H7 (cell line): ENCODE measurements at regions not wholly inside any gene's neighbourhood (a gene's known extent, or its start where the extent isn't known, plus 50 kb on each side); places are given as distances from the start of the nearest gene placed in this dataset.

Experiments used
- DNase-seq: peaks from one replicate; pipeline ENCODE4 v3.0.0; 2012
- H3K27me3 ChIP-seq: 2 replicates; pipeline ENCODE4 v1.6.0; 2011; ENCODE audit warnings: mild to moderate bottlenecking, low read length; ENCODE audit not compliant: control insufficient read depth, insufficient read depth
- H3K36me3 ChIP-seq: replicated peaks from 2 replicates; pipeline ENCODE4 v1.5.1; 2011; ENCODE audit warnings: low read length; ENCODE audit not compliant: control insufficient read depth, insufficient read depth
- H3K4me3 ChIP-seq: 2 replicates; pipeline ENCODE4 v1.5.1; 2011; ENCODE audit warnings: low read depth, mild to moderate bottlenecking, control low read depth, low read length, moderate library complexity; ENCODE audit not compliant: insufficient read depth

GRCh38 chr7:145211211-145211610, 375.4 kb upstream of the TPK1 start:
- H3K27me3 ChIP-seq = no peaks in the 10 kb centered on the region
- no peak for DNase-seq
- H3K4me3 ChIP-seq = no peak overlapping the region

GRCh38 chr7:145193951-145194350, 358.1 kb upstream of the TPK1 start:
- DNase-seq = no peak

More at GRCh38 chr7:145211211-145211610, 375.4 kb upstream of the TPK1 start:
- no peaks in the 10 kb centered on the region for H3K36me3 ChIP-seq

DNA sequence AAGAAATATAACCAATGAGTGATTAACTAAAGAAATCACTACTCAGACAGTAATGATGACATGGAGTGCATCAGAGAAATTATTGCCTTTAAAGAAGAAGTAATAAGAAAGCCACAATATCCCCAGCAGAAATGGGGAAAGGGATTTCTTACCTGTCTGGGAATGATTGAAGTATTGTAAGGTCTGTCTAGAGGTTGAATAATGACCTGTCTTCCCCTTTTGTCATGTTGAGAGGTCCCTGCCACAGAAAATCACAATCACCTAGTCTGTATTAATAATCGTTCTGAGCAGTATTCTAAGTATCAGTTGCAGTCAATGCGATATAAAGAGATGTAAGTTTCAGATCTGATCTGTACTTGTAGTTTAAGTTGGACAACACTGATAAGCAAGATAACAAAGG, 349.1 kb upstream of the TPK1 start:
- DNase-seq = no peak
- no peaks in the 10 kb centered on the region for H3K27me3 ChIP-seq
- H3K4me3 ChIP-seq = no peak overlapping the region
- no peaks in the 10 kb centered on the region for H3K36me3 ChIP-seq

More at GRCh38 chr7:145193951-145194350, 358.1 kb upstream of the TPK1 start:
- Histone ChIP-seq H3K4me3 (no peak overlapping the region), H3K27me3 (no peaks in the 10 kb centered on the region), H3K36me3 (no peaks in the 10 kb centered on the region)

GRCh38 chr7:145183069-145183468, 347.2 kb upstream of the TPK1 start:
- no peak for DNase-seq
- Histone ChIP-seq H3K4me3 (no peak overlapping the region), H3K27me3 (no peaks in the 10 kb centered on the region), H3K36me3 (no peaks in the 10 kb centered on the region)

- Histone ChIP-seq H3K36me3 (no peaks in the 10 kb centered on the region), H3K4me3 (no peak overlapping the region), H3K27me3 (no peaks in the 10 kb centered on the region)
- DNase-seq = no peak
Measured at GRCh38 chr7:145175366-145175765, 339.5 kb upstream of the TPK1 start.

DNA sequence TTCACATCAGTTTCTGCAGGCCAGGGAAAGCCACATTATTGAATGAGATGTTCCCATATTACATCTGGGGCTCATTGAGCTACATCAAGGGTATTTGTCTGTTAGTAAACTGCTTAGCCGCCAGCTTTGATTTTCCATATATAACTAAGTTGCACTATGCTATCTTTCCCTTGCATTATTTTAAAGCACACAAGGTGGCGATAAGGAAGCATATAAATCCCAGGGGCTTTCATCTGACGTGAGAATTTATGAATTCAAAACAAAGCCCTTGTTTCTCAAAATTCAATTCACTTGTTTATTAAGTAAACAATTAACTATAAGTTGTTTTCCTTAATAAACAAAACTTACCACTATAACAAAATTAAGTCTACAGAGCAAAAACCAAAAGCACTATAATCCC, 334.1 kb upstream of the TPK1 start:
- no peak for DNase-seq

DNA sequence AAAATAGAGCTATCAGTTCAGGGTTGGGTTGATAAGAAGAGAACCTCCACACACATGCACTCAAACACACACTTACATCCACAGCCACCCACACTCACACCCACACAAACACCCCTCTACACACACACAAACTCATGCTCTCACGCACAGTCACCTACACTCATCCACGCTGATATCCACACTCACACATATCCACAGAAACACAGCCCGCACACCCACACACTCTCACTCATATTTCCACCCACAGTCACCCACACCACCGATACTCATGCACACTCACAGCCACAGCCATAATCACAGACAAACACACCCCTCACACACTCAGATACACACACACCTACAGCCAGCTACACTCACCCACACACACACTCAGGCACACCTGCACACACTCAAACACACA, 333.0 kb upstream of the TPK1 start:
- no peak for DNase-seq
- no peaks in the 10 kb centered on the region for H3K36me3 ChIP-seq
- no peaks in the 10 kb centered on the region for H3K27me3 ChIP-seq
- H3K4me3 ChIP-seq = no peak overlapping the region

More for the DNA sequence above, 334.1 kb upstream of the TPK1 start:
- Histone ChIP-seq H3K4me3 (no peak overlapping the region), H3K27me3 (no peaks in the 10 kb centered on the region), H3K36me3 (no peaks in the 10 kb centered on the region)

DNA sequence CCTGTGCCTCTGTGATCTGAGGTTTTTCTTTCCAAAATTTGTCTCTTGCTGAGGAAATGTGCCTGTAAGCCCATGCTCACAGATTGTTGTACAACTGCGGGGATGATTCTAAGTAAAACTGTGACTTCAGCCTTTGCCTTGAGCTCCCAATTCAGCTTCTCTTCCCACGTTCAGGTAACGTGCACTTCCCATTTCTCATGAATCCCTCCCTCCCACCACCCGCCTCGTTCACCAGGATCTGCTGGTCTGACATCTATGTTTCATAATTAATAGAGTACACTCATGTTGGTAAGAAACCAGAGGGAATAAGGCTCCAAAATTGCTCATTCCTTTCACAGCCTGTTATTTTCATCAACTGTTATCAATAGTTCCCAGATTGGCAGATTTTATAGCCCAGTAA, 332.6 kb upstream of the TPK1 start:
- DNase-seq = no peak
- Histone ChIP-seq H3K27me3 (no peaks in the 10 kb centered on the region), H3K36me3 (no peaks in the 10 kb centered on the region), H3K4me3 (no peak overlapping the region)

DNA sequence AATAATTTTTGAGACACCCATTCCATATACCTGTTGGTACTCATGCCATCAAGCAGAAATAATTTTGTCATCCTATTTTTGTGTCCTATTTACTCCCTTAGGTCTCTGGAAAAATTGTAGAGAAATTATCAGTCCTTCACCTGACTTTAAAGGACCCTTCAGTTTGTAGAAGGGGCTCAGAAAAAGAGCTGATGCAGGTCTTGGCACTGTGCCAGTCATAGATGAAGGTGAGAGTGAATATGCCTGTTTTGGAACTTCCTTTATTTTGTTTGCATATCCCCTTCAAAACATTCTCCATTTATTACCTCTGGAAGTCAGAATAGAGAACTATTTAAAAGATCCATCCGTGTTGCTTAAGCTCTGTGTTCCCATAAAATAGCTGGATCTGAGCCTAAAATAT, 321.0 kb upstream of the TPK1 start:
- DNase-seq = no peak
- Histone ChIP-seq H3K27me3 (no peaks in the 10 kb centered on the region), H3K4me3 (no peak overlapping the region), H3K36me3 (no peaks in the 10 kb centered on the region)

GRCh38 chr7:145152589-145152988, 316.7 kb upstream of the TPK1 start:
- Histone ChIP-seq H3K36me3 (no peaks in the 10 kb centered on the region), H3K4me3 (no peak overlapping the region), H3K27me3 (no peaks in the 10 kb centered on the region)
- peak; percentile 23 for DNase-seq

DNA sequence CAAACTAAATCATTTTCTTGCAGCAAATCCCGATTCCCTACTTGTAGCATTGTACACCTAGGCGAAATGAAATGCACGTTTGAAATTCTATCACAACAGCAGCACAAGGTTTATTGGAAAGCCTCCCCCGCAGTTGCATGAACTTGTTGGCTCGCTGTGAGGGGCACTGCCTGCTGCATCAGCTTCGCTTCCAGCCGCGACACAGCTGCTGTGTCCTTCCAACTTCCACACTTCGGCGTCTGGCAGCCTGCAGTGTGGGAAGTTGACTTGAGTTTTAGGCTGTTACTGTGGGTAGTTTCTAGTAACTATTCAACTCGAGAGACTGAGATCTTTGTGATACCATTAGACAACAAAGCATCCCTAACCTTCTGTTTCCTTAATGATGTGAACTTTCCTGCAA, 315.8 kb upstream of the TPK1 start:
- no peak for DNase-seq
- Histone ChIP-seq H3K36me3 (no peaks in the 10 kb centered on the region), H3K4me3 (no peak overlapping the region), H3K27me3 (no peaks in the 10 kb centered on the region)

DNA sequence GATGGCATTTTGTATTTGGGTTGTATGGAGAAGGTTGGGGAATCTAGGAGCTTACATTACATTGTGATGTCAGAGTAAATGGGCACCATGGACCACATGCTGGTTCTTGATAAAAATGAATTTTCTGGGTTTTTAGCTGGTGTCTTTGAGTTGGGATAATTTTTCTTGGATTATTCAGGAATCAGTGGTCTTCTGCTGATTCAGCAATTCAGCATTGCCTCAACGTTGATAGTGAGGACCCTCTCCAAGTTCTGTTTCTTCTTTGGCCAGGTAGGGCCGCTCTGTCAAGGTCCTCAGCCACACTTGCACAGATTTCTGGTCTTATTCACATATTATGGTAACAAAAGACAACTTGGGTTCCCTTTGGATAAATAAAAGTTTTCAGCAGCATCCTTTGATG, 312.0 kb upstream of the TPK1 start:
- no peak for DNase-seq
- H3K27me3 ChIP-seq = no peaks in the 10 kb centered on the region
- no peak overlapping the region for H3K4me3 ChIP-seq
- H3K36me3 ChIP-seq = no peaks in the 10 kb centered on the region

DNA sequence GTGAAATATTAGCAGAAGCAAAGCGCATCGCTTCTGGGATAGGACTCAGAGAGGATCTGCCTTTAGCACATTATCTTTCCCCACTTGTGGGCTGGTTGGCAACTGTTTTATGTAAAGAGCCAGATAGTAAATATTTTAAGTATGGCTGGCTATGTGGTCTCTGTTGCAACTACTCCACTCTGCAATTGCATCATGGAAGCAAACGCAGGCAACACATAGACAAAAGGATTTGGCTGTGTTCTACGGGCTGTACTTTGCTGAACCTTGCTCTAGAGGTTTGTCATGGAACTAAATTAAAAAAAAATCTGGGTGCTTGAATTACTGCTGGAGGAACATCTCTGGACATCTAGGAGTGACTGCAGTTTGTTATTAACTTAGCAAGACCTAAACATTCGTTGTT, 307.8 kb upstream of the TPK1 start:
- no peaks in the 10 kb centered on the region for H3K27me3 ChIP-seq
- no peak for DNase-seq
- no peaks in the 10 kb centered on the region for H3K36me3 ChIP-seq
- H3K4me3 ChIP-seq = no peak overlapping the region

- Histone ChIP-seq H3K36me3 (no peaks in the 10 kb centered on the region), H3K4me3 (no peak overlapping the region), H3K27me3 (no peaks in the 10 kb centered on the region)
- no peak for DNase-seq
Measured at GRCh38 chr7:145134377-145134776, 298.5 kb upstream of the TPK1 start.

- H3K4me3 ChIP-seq = no peak overlapping the region
- H3K36me3 ChIP-seq = no peaks in the 10 kb centered on the region
- DNase-seq = no peak
- no peaks in the 10 kb centered on the region for H3K27me3 ChIP-seq
Measured at GRCh38 chr7:145123502-145123901, 287.6 kb upstream of the TPK1 start.

DNA sequence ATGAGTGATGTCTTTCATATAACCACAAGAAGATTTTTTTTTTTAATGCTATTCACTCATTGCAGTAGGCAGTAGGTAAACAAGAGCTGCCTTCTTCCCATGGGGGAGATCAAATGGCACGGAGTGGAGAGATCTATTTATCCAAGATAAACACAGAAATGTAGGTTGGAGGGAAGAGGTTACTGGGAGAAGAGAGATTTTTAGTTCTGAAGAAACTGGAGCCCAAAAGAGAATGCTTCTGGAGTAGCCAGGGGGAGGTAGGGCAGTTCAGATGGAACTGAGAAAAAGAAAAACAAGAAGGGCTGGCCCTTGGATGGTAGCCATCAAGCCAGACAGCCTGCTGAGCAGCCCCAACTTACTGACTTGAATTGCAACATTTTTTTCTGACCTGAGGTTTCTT, 270.1 kb upstream of the TPK1 start:
- DNase-seq = no peak
- Histone ChIP-seq H3K36me3 (no peaks in the 10 kb centered on the region), H3K4me3 (no peak overlapping the region), H3K27me3 (no peaks in the 10 kb centered on the region)
